ENCODE measurements at regions not wholly inside any gene's neighbourhood (a gene's known extent, or its start where the extent isn't known, plus 50 kb on each side); places are given as distances from the start of the nearest gene placed in this dataset.

- DNase-seq (ENCODE audit: low read depth): no peak
- TF ChIP-seq CTCF (IDR thresholded peaks at IDR 0.05; ENCODE audit: low read depth, low read length, missing control alignments): no peak
- H3K4me3 ChIP-seq (ENCODE audit: low read depth, low read length): no peak overlapping the region
- in situ Hi-C loops (cut with HindIII; ENCODE audit: low sequenced_read_pairs): no loop called here
Observed at GRCh38 chr5:93193431-93194347, 387.3 kb downstream of the NR2F1-AS1 start.

- H3K4me3 ChIP-seq (ENCODE audit: low read depth, low read length): no peak overlapping the region
- no peak for TF ChIP-seq CTCF (IDR thresholded peaks at IDR 0.05; ENCODE audit: low read depth, low read length, missing control alignments)
- no peak for DNase-seq (ENCODE audit: low read depth)
- in situ Hi-C loops (cut with HindIII; ENCODE audit: low sequenced_read_pairs): no loop called here
Observed at GRCh38 chr5:93192683-93193082, 388.3 kb downstream of the NR2F1-AS1 start.

- no peak for TF ChIP-seq CTCF (IDR thresholded peaks at IDR 0.05; ENCODE audit: low read depth, low read length, missing control alignments)
- no peak overlapping the region for H3K4me3 ChIP-seq (ENCODE audit: low read depth, low read length)
- peak; percentile 88 for DNase-seq (ENCODE audit: low read depth)
- in situ Hi-C loops (cut with HindIII; ENCODE audit: low sequenced_read_pairs): no loop called here
Observed at GRCh38 chr5:93192087-93192486, 388.9 kb downstream of the NR2F1-AS1 start.

- in situ Hi-C loops (cut with HindIII; ENCODE audit: low sequenced_read_pairs): no loop called here
- TF ChIP-seq CTCF (IDR thresholded peaks at IDR 0.05; ENCODE audit: low read depth, low read length, missing control alignments): no peak
- no peak overlapping the region for H3K4me3 ChIP-seq (ENCODE audit: low read depth, low read length)
- DNase-seq (ENCODE audit: low read depth): no peak
Observed at GRCh38 chr5:93191035-93191817, 389.8 kb downstream of the NR2F1-AS1 start.

GRCh38 chr5:93189707-93190120 lies 391.3 kb downstream of the NR2F1-AS1 start:
- no peak for TF ChIP-seq CTCF (IDR thresholded peaks at IDR 0.05; ENCODE audit: low read depth, low read length, missing control alignments)
- H3K4me3 ChIP-seq (ENCODE audit: low read depth, low read length): no peak overlapping the region

GRCh38 chr5:93188876-93189485 lies 392.0 kb downstream of the NR2F1-AS1 start:
- in situ Hi-C loops (cut with HindIII; ENCODE audit: low sequenced_read_pairs): no loop called here
- TF ChIP-seq CTCF (IDR thresholded peaks at IDR 0.05; ENCODE audit: low read depth, low read length, missing control alignments): no peak
- DNase-seq (ENCODE audit: low read depth): no peak
- no peak overlapping the region for H3K4me3 ChIP-seq (ENCODE audit: low read depth, low read length)

More at GRCh38 chr5:93189707-93190120, 391.3 kb downstream of the NR2F1-AS1 start:
- in situ Hi-C loops (cut with HindIII; ENCODE audit: low sequenced_read_pairs): no loop called here
- DNase-seq (ENCODE audit: low read depth): peak; percentile 68

Data from astrocyte of the cerebellum (primary cell).